Loucy (cell line): ENCODE measurements at regions not wholly inside any gene's neighbourhood (a gene's known extent, or its start where the extent isn't known, plus 50 kb on each side); places are given as distances from the start of the nearest gene placed in this dataset.

Source experiments
- H2AFZ ChIP-seq: fragments of 200-600 bp; sonication (generic); 2 replicates; pipeline ENCODE4 v1.6.0; 2016; ENCODE audit warnings: antibody characterized with exemption, mild to moderate bottlenecking, low read length, moderate library complexity
- H3F3A ChIP-seq: fragments of 200-600 bp; 2 replicates; pipeline ENCODE4 v1.6.0; 2016; ENCODE audit warnings: antibody characterized with exemption, low read depth, mild to moderate bottlenecking
- H3K27me3 ChIP-seq: fragments of 200-600 bp; sonication (generic); 2 replicates; pipeline ENCODE4 v1.6.1; 2014; ENCODE audit warnings: low read length, mild to moderate bottlenecking; ENCODE audit not compliant: insufficient read depth, poor library complexity, severe bottlenecking
- H3K36me3 ChIP-seq: fragments of 200-600 bp; sonication (generic); 2 replicates; pipeline ENCODE4 v1.6.1; 2016; ENCODE audit warnings: low read length; ENCODE audit not compliant: insufficient read depth
- H3K4me1 ChIP-seq: fragments of 200-600 bp; sonication (generic); 2 replicates; pipeline ENCODE4 v1.5.1; 2014; ENCODE audit warnings: low read length, mild to moderate bottlenecking; ENCODE audit not compliant: insufficient read depth, poor library complexity, severe bottlenecking
- H3K4me2 ChIP-seq: fragments of 200-600 bp; sonication (generic); 2 replicates; pipeline ENCODE4 v1.6.0; 2014; ENCODE audit warnings: antibody characterized with exemption, low read length, low read depth, mild to moderate bottlenecking; ENCODE audit not compliant: poor library complexity, severe bottlenecking
- H3K4me3 ChIP-seq: fragments of 200-600 bp; sonication (generic); 2 replicates; pipeline ENCODE4 v1.5.1; 2014; ENCODE audit warnings: low read length, mild to moderate bottlenecking, mixed read lengths; ENCODE audit not compliant: poor library complexity, severe bottlenecking
- H3K79me2 ChIP-seq: fragments of 200-600 bp; sonication (generic); 2 replicates; pipeline ENCODE4 v1.6.1; 2014; ENCODE audit warnings: low read length; ENCODE audit not compliant: insufficient read depth
- H3K9ac ChIP-seq: fragments of 200-600 bp; sonication (generic); 2 replicates; pipeline ENCODE4 v1.6.0; 2014; ENCODE audit warnings: mild to moderate bottlenecking, low read depth, low read length, moderate library complexity; ENCODE audit not compliant: poor library complexity, severe bottlenecking
- H3K9me2 ChIP-seq: fragments of 200-600 bp; sonication (generic); replicated peaks from 2 replicates; pipeline ENCODE4 v1.6.1; 2016; ENCODE audit warnings: low read depth, low read length, mixed read lengths
- H3K9me3 ChIP-seq: fragments of 200-600 bp; sonication (generic); 2 replicates; pipeline ENCODE4 v1.6.1; 2014; ENCODE audit warnings: mild to moderate bottlenecking, antibody characterized with exemption, low read length, low read depth; ENCODE audit not compliant: insufficient read depth
- H4K20me1 ChIP-seq: fragments of 200-600 bp; sonication (generic); 2 replicates; pipeline ENCODE4 v1.6.0; 2014; ENCODE audit warnings: antibody characterized with exemption, low read length, mild to moderate bottlenecking; ENCODE audit not compliant: insufficient read depth, poor library complexity, severe bottlenecking
- EZH2phosphoT487 ChIP-seq: fragments of 200-600 bp; IDR thresholded peaks from 2 replicates; pipeline ENCODE4 v1.6.1; 2018; ENCODE audit warnings: antibody characterized with exemption, mild to moderate bottlenecking, moderate library complexity, borderline replicate concordance
- TF ChIP-seq, protein P1 (sequence below): fragments of 200-600 bp; sonication (generic); conservative IDR thresholded peaks from 2 replicates; pipeline ENCODE4 v1.5.1; 2014; ENCODE audit warnings: mild to moderate bottlenecking, antibody characterized with exemption, low read length

GRCh38 chr5:12193536-12193935 lies 289.3 kb upstream of the CTNND2 start:
- TF ChIP-seq, protein P1, sequence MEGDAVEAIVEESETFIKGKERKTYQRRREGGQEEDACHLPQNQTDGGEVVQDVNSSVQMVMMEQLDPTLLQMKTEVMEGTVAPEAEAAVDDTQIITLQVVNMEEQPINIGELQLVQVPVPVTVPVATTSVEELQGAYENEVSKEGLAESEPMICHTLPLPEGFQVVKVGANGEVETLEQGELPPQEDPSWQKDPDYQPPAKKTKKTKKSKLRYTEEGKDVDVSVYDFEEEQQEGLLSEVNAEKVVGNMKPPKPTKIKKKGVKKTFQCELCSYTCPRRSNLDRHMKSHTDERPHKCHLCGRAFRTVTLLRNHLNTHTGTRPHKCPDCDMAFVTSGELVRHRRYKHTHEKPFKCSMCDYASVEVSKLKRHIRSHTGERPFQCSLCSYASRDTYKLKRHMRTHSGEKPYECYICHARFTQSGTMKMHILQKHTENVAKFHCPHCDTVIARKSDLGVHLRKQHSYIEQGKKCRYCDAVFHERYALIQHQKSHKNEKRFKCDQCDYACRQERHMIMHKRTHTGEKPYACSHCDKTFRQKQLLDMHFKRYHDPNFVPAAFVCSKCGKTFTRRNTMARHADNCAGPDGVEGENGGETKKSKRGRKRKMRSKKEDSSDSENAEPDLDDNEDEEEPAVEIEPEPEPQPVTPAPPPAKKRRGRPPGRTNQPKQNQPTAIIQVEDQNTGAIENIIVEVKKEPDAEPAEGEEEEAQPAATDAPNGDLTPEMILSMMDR = no peak
- TF ChIP-seq EZH2phosphoT487 = no peak
- H2AFZ ChIP-seq = no peak overlapping the region
- no peaks in the 10 kb centered on the region for H4K20me1 ChIP-seq
- H3K4me1 ChIP-seq = no peaks in the 10 kb centered on the region
- no peaks in the 10 kb centered on the region; the same call in 1 of the 2 replicates for H3K9me3 ChIP-seq
- H3K4me2 ChIP-seq = no peak overlapping the region
- no peaks in the 10 kb centered on the region for H3K79me2 ChIP-seq
- H3K9ac ChIP-seq = no peak overlapping the region
- H3F3A ChIP-seq = no peaks in the 10 kb centered on the region
- no peaks in the 10 kb centered on the region for H3K36me3 ChIP-seq
- no peaks in the 10 kb centered on the region for H3K27me3 ChIP-seq
- no peaks in the 10 kb centered on the region for H3K9me2 ChIP-seq
- H3K4me3 ChIP-seq = no peak overlapping the region

DNA sequence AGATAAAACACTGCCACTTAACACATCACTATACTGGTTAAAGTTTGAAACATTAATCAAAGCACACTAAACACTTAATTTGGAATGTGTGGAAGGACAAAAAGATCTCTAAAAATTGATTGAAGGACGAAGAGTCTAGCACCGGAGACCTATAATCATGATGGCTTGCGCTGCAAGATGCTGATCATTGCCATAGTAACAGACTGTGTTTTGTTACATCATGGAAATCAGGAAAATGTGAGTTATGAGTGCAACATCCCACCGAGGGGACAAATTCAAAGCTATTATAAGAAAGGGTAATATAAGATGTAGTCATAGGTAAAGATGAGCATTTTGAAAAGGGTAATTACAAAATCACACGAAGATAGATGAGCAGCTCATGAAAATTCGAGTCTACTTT lies 278.8 kb upstream of the CTNND2 start:
- Histone ChIP-seq H3K4me1 (no peaks in the 10 kb centered on the region), H2AFZ (no peak overlapping the region), H3K9me3 (no peaks in the 10 kb centered on the region), H3K79me2 (no peaks in the 10 kb centered on the region), H3K27me3 (no peaks in the 10 kb centered on the region), H3F3A (no peaks in the 10 kb centered on the region), H3K9me2 (no peaks in the 10 kb centered on the region), H4K20me1 (no peaks in the 10 kb centered on the region), H3K9ac (no peak overlapping the region), H3K36me3 (no peaks in the 10 kb centered on the region), H3K4me3 (no peak overlapping the region), H3K4me2 (no peak overlapping the region)
- TF ChIP-seq, protein P1 = no peak
- no peak for TF ChIP-seq EZH2phosphoT487

- Histone ChIP-seq H3K9me2 (no peaks in the 10 kb centered on the region), H3K4me1 (no peaks in the 10 kb centered on the region), H3K79me2 (no peaks in the 10 kb centered on the region), H4K20me1 (no peaks in the 10 kb centered on the region), H3K9ac (no peak overlapping the region), H3K9me3 (no peaks in the 10 kb centered on the region), H2AFZ (no peak overlapping the region), H3K4me3 (no peak overlapping the region), H3K27me3 (no peaks in the 10 kb centered on the region), H3K4me2 (no peak overlapping the region), H3K36me3 (no peaks in the 10 kb centered on the region), H3F3A (no peaks in the 10 kb centered on the region)
- TF ChIP-seq EZH2phosphoT487 = no peak
- TF ChIP-seq, protein P1 = no peak
These were observed 273.6 kb upstream of the CTNND2 start for GRCh38 chr5:12177851-12178250.
